Trophoblast cell (in vitro differentiated cells and primary cell): ENCODE measurements at regions not wholly inside any gene's neighbourhood (a gene's known extent, or its start where the extent isn't known, plus 50 kb on each side); places are given as distances from the start of the nearest gene placed in this dataset.
A peak's percentile ranks its signal among the peaks of the same experiment; 100 is the strongest.

Experiments
- DNase-seq, 2 donors: peaks; one replicate each; pipeline ENCODE4 v3.0.0-alpha.2; 2016
- H2AFZ ChIP-seq: 2 replicates; pipeline ENCODE4 v1.6.1; 2013; ENCODE audit warnings: low read length, moderate library complexity, mild to moderate bottlenecking; ENCODE audit not compliant: insufficient read depth, poor library complexity
- H2AK5ac ChIP-seq: 2 replicates; pipeline ENCODE4 v1.6.1; 2013; ENCODE audit warnings: mild to moderate bottlenecking, low read length
- H2BK120ac ChIP-seq: 2 replicates; pipeline ENCODE4 v1.6.1; 2013; ENCODE audit warnings: low read length, mild to moderate bottlenecking, moderate library complexity; ENCODE audit not compliant: insufficient read depth, poor library complexity
- H2BK12ac ChIP-seq: 2 replicates; pipeline ENCODE4 v1.6.1; 2013; ENCODE audit warnings: mild to moderate bottlenecking, low read length, moderate library complexity
- H2BK5ac ChIP-seq: 2 replicates; pipeline ENCODE4 v1.6.1; 2013; ENCODE audit warnings: low read length, low read depth, moderate library complexity, mild to moderate bottlenecking; ENCODE audit not compliant: poor library complexity
- H3K14ac ChIP-seq: 2 replicates; pipeline ENCODE4 v1.6.1; 2013; ENCODE audit warnings: mild to moderate bottlenecking, low read length
- H3K18ac ChIP-seq: 2 replicates; pipeline ENCODE4 v1.6.1; 2013; ENCODE audit warnings: mild to moderate bottlenecking, low read length
- H3K23ac ChIP-seq: 2 replicates; pipeline ENCODE4 v1.6.1; 2013; ENCODE audit warnings: low read length
- H3K27ac ChIP-seq: 2 replicates; pipeline ENCODE4 v1.5.1; 2013; ENCODE audit warnings: low read depth, mild to moderate bottlenecking, inconsistent platforms, low read length, moderate library complexity
- H3K27me3 ChIP-seq: 2 replicates; pipeline ENCODE4 v1.6.1; 2013; ENCODE audit warnings: inconsistent platforms, mild to moderate bottlenecking, low read length, moderate library complexity; ENCODE audit not compliant: insufficient read depth
- H3K36me3 ChIP-seq, 2 experiments: 1 replicate in 1 of 2; 2 replicates in 1 of 2; pipeline ENCODE4 v1.6.1; 2013; ENCODE audit warnings: low read length in 2 of 2, mild to moderate bottlenecking in 2 of 2, moderate library complexity in 1 of 2; ENCODE audit not compliant: insufficient read depth in 2 of 2, control insufficient read depth in 1 of 2
- H3K4ac ChIP-seq: 2 replicates; pipeline ENCODE4 v1.6.1; 2013; ENCODE audit warnings: low read depth, mild to moderate bottlenecking, low read length, moderate library complexity
- H3K4me1 ChIP-seq, 2 experiments: 1 replicate in 1 of 2; 2 replicates in 1 of 2; pipeline ENCODE4 v1.6.1; 2013; ENCODE audit warnings: low read length in 2 of 2, mild to moderate bottlenecking in 2 of 2, moderate library complexity in 1 of 2; ENCODE audit not compliant: insufficient read depth in 2 of 2, control insufficient read depth in 1 of 2
- H3K4me2 ChIP-seq: 2 replicates; pipeline ENCODE4 v1.6.1; 2013; ENCODE audit warnings: inconsistent platforms, mild to moderate bottlenecking, low read length, moderate library complexity
- H3K4me3 ChIP-seq: 2 replicates; pipeline ENCODE4 v1.5.1; 2013; ENCODE audit warnings: mild to moderate bottlenecking, low read depth, low read length, inconsistent platforms
- H3K79me1 ChIP-seq: one replicate; pipeline ENCODE4 v1.6.1; 2013; ENCODE audit warnings: low read length
- H3K79me2 ChIP-seq: 2 replicates; pipeline ENCODE4 v1.6.1; 2013; ENCODE audit warnings: low read length, mild to moderate bottlenecking; ENCODE audit not compliant: control insufficient read depth, insufficient read depth, poor library complexity
- H3K9ac ChIP-seq: 2 replicates; pipeline ENCODE4 v1.6.1; 2013; ENCODE audit warnings: mild to moderate bottlenecking, low read length
- H3K9me3 ChIP-seq: 2 replicates; pipeline ENCODE4 v1.6.1; 2013; ENCODE audit warnings: low read depth, mild to moderate bottlenecking, control low read depth, inconsistent platforms, low read length; ENCODE audit not compliant: insufficient read depth
- H4K12ac ChIP-seq: 2 replicates; pipeline ENCODE4 v1.6.1; 2013; ENCODE audit warnings: low read depth, mild to moderate bottlenecking, low read length, moderate library complexity
- H4K8ac ChIP-seq: 2 replicates; pipeline ENCODE4 v1.6.1; 2013; ENCODE audit warnings: low read depth, mild to moderate bottlenecking, low read length, moderate library complexity
- H4K91ac ChIP-seq: one replicate; pipeline ENCODE4 v1.6.1; 2013; ENCODE audit warnings: low read depth, mild to moderate bottlenecking, low read length, moderate library complexity
- WGBS: extraction: QIAGEN DNeasy Blood & Tissue Kit; methylation state at CpG from one replicate; pipeline ENCODE4 v1.1.7; 2013; ENCODE audit warnings: missing lambda C conversion rate; ENCODE audit not compliant: insufficient read length, insufficient coverage; ENCODE audit errors: extremely low coverage; 5-methylcytosine and 5-hydroxymethylcytosine counted together

DNA sequence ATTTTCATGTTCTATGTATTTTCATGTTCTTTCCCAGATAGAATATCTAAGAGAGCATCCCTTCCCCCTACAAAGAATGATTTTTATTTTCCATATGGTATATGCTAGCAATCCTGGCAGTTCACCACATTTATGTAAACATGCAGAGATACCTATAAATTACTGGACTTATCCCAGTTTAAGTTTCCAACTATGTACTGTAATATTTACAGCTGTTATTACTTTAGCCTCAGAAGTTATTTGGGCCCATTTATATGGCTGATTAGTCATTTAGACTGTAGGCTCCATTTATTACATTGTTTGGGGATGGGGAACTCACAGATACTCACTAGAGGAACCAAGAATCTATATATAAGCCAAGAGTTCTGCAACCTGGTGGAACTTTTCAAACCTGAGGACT lies 84.8 kb upstream of the WARS2 start:
- no peak overlapping the region for H3K18ac ChIP-seq
- H4K91ac ChIP-seq = no peak overlapping the region
- no peak overlapping the region for H3K4ac ChIP-seq
- no peaks in the 10 kb centered on the region for H3K36me3 ChIP-seq
- no peak overlapping the region for H2BK5ac ChIP-seq
- no peaks in the 10 kb centered on the region for H3K4me1 ChIP-seq
- no peaks in the 10 kb centered on the region for H3K79me1 ChIP-seq
- H3K27me3 ChIP-seq = no peaks in the 10 kb centered on the region
- H3K14ac ChIP-seq = no peak overlapping the region
- no peak overlapping the region for H4K8ac ChIP-seq
- H4K12ac ChIP-seq = no peak overlapping the region
- no peak overlapping the region for H3K23ac ChIP-seq
- H2AFZ ChIP-seq = no peak overlapping the region
- no peak overlapping the region for H2BK12ac ChIP-seq
- H3K9me3 ChIP-seq = no peaks in the 10 kb centered on the region
- no peak overlapping the region for H3K4me2 ChIP-seq
- no peak overlapping the region for H2BK120ac ChIP-seq
- no peak overlapping the region for H3K9ac ChIP-seq
- no peak overlapping the region for H3K4me3 ChIP-seq
- no peaks in the 10 kb centered on the region for H3K79me2 ChIP-seq
- DNase-seq = no peak
- H3K27ac ChIP-seq = no peak overlapping the region
- no peak overlapping the region for H2AK5ac ChIP-seq

DNA sequence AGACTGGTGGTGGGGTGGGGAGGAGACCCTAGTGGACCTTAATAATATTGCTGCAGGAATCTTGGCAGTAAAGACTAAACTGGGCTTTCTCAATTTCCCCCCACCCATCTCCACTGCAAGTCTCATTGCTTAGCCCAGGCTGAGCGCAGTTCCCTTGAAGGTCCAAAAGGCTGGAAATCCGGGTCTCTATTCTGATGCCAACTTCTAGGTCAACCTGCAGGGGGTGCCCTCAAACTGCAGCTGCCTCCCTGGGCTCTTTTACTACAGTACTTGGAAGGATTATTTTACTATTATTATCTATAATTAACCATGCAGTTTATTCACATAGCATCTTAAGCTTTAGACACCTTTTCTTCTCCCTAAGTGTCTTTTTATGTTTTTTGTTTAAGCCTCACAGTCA lies 85.4 kb upstream of the WARS2 start:
- no CpG with 5 or more reads among the region's 2 CpGs for WGBS
- Histone ChIP-seq H3K23ac (no peak overlapping the region), H3K4me2 (no peak overlapping the region), H2BK5ac (no peak overlapping the region), H3K9ac (no peak overlapping the region), H3K36me3 (no peaks in the 10 kb centered on the region), H2BK12ac (no peak overlapping the region), H2AFZ (no peak overlapping the region), H3K4me3 (no peak overlapping the region), H4K12ac (no peak overlapping the region), H2AK5ac (no peak overlapping the region), H3K14ac (no peak overlapping the region), H3K79me2 (no peaks in the 10 kb centered on the region), H4K8ac (no peak overlapping the region), H3K18ac (no peak overlapping the region), H3K27ac (no peak overlapping the region), H3K4me1 (no peaks in the 10 kb centered on the region), H3K27me3 (no peaks in the 10 kb centered on the region), H3K9me3 (no peaks in the 10 kb centered on the region), H3K4ac (no peak overlapping the region), H4K91ac (no peak overlapping the region), H2BK120ac (no peak overlapping the region), H3K79me1 (no peaks in the 10 kb centered on the region)
- no peak for DNase-seq

DNA sequence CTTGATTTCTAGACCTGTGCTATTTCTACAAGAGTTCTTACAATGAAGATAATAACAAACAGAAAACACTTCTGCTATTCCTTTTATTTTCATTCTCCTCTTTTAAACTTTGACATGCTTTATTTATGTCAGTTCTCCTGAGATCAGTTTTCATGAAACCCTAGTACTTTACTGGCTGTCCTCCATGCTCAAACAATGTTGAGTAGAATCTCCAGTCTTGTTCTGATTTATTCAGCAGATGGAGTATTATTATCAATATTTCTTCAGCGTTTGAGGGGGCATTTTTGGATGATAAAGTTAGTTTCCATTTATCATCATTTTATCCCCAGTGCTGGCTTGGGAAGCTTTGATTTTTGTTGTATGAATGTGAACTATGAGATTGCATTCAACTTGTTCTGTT lies 85.9 kb upstream of the WARS2 start:
- H2BK120ac ChIP-seq = no peak overlapping the region
- no peak overlapping the region for H3K4me3 ChIP-seq
- no peak overlapping the region for H2AK5ac ChIP-seq
- no peak overlapping the region for H2AFZ ChIP-seq
- H4K12ac ChIP-seq = no peak overlapping the region
- H3K9me3 ChIP-seq = no peaks in the 10 kb centered on the region
- no peak overlapping the region for H2BK12ac ChIP-seq
- no peak overlapping the region for H2BK5ac ChIP-seq
- no peak overlapping the region for H3K4ac ChIP-seq
- no peaks in the 10 kb centered on the region for H3K36me3 ChIP-seq
- WGBS = no CpG with 5 or more reads among the region's 1 CpG
- no peak overlapping the region for H4K91ac ChIP-seq
- no peak overlapping the region for H3K27ac ChIP-seq
- no peak overlapping the region for H3K18ac ChIP-seq
- H3K9ac ChIP-seq = no peak overlapping the region
- H3K23ac ChIP-seq = no peak overlapping the region
- no peak for DNase-seq
- H3K79me1 ChIP-seq = no peaks in the 10 kb centered on the region
- no peaks in the 10 kb centered on the region for H3K27me3 ChIP-seq
- H3K79me2 ChIP-seq = no peaks in the 10 kb centered on the region
- no peak overlapping the region for H3K4me2 ChIP-seq
- no peaks in the 10 kb centered on the region for H3K4me1 ChIP-seq
- no peak overlapping the region for H4K8ac ChIP-seq
- no peak overlapping the region for H3K14ac ChIP-seq

DNA sequence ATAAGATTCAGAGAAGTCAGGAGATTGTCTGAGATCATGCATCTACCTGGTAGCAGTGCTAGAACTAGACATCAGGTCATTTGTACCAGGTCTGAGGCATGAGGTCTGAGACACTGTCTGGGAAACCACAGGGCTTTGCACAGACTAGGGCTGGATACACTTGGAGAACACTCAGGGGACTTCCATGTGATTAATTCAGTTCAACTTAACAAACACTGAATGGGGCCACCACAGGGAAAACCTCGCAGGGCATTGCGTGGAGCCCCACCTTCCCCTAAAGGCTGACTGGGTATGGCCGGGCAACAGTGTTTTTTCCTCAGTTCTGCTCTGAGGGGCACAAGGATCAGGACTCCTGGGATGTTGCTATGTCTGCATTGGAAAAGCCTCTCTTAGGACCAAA lies 86.5 kb upstream of the WARS2 start:
- no peak overlapping the region for H2AK5ac ChIP-seq
- H3K14ac ChIP-seq = no peak overlapping the region
- H3K23ac ChIP-seq = no peak overlapping the region
- no peak for DNase-seq
- WGBS = no CpG with 5 or more reads among the region's 3 CpGs
- H2BK120ac ChIP-seq = no peak overlapping the region
- H3K27me3 ChIP-seq = no peaks in the 10 kb centered on the region
- no peak overlapping the region for H2BK5ac ChIP-seq
- H3K4me2 ChIP-seq = no peak overlapping the region
- no peak overlapping the region for H3K9ac ChIP-seq
- no peak overlapping the region for H4K91ac ChIP-seq
- no peak overlapping the region for H3K18ac ChIP-seq
- no peaks in the 10 kb centered on the region for H3K79me1 ChIP-seq
- H3K27ac ChIP-seq = no peak overlapping the region
- H3K4me3 ChIP-seq = no peak overlapping the region
- no peaks in the 10 kb centered on the region for H3K9me3 ChIP-seq
- H2BK12ac ChIP-seq = no peak overlapping the region
- H4K8ac ChIP-seq = no peak overlapping the region
- no peaks in the 10 kb centered on the region for H3K36me3 ChIP-seq
- H2AFZ ChIP-seq = no peak overlapping the region
- no peak overlapping the region for H3K4ac ChIP-seq
- no peaks in the 10 kb centered on the region for H3K79me2 ChIP-seq
- no peaks in the 10 kb centered on the region for H3K4me1 ChIP-seq
- H4K12ac ChIP-seq = no peak overlapping the region

DNA sequence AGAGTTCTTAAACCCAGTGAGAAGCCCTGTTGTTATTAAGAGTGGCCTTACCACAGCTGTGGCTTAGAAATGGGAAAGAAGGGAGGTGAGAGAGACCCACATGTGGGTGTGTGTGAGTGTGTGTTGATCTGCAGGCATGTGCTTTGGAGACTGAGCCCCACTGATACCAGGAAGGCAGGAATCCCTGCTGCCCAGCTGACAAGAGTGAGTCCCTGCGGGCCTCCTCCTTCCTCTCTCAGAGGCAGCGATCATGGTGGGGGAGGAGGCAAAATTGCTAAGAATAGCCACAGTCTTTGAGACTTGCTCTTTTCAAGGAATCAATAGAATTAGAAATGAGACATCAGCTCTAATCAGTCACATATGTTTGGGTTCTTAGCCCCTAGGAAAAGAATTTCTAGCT lies 87.0 kb upstream of the WARS2 start:
- no CpG with 5 or more reads among the region's 2 CpGs for WGBS
- no peak overlapping the region for H2BK12ac ChIP-seq

More for the DNA sequence above, 87.0 kb upstream of the WARS2 start:
- Histone ChIP-seq H3K18ac (no peak overlapping the region), H3K79me2 (no peaks in the 10 kb centered on the region), H3K14ac (no peak overlapping the region), H3K4ac (no peak overlapping the region), H3K23ac (no peak overlapping the region), H3K27me3 (no peaks in the 10 kb centered on the region), H3K27ac (no peak overlapping the region), H2AK5ac (no peak overlapping the region), H2BK120ac (no peak overlapping the region), H4K8ac (no peak overlapping the region), H3K4me2 (no peak overlapping the region), H4K12ac (no peak overlapping the region), H3K36me3 (no peaks in the 10 kb centered on the region), H3K9me3 (no peaks in the 10 kb centered on the region), H3K79me1 (no peaks in the 10 kb centered on the region), H3K4me1 (no peaks in the 10 kb centered on the region), H2BK5ac (no peak overlapping the region), H4K91ac (no peak overlapping the region), H3K9ac (no peak overlapping the region), H2AFZ (no peak overlapping the region), H3K4me3 (no peak overlapping the region)
- DNase-seq = peak in 1 of 2 donors; percentile 21
